GM18907 (cell line): ENCODE measurements at regions not wholly inside any gene's neighbourhood (a gene's known extent, or its start where the extent isn't known, plus 50 kb on each side); places are given as distances from the start of the nearest gene placed in this dataset.
"Not testable (repeated sequence)": the region's sequence is repeated elsewhere in the genome, so short reads cannot be mapped to it uniquely, and the experiment has no call there.

Experiments
- ATAC-seq: cut with Tn5 transposase; IDR thresholded peaks from one replicate; pipeline ENCODE4 v1.9.1; 2021; ENCODE audit warnings: mild to moderate bottlenecking, moderate library complexity; ENCODE audit not compliant: unreplicated experiment

DNA sequence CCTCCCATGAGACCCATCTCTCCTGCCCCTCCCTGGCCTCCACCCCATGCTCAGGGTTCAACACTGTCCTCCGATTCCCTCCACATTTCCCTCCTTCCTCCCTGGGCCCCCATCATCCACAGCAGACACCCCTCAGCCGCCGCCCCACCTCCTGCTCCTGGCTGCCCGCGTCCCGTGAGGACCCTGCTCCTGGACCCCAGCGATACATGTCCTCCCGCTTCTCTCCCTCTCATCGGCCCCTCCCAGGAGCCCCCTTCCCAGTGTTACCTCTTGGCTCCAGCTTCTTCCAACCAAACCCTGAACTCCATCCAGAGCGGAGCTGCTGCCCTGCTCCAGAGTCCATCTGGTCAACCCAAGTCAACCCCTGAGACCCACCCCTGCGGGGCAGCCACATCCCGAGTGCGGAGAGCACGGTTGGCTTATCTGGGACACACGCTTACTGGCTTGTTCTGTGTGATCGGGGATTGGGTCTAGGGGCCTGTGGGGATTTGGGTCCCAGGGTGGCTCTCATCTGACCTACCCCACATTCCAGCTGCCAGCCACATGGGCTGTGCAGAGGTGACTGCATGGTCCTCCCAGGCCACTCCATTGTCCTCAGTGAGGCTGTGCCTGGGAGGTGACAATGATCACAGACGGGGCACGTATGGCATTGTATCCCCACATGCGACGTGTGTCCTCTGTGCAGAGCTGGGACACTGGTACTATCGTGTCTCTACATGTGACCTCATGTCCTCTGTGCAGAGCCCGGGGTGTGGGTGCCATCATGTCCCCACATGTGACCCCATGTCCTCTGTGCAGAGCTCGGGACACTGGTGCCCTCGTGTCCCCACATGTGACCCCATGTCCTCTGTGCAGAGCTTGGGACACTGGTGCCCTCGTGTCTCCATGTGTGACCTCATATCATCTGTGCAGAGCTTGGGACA lies 333.6 kb downstream of the ADGRD1 start:
- ATAC-seq: no peak

DNA sequence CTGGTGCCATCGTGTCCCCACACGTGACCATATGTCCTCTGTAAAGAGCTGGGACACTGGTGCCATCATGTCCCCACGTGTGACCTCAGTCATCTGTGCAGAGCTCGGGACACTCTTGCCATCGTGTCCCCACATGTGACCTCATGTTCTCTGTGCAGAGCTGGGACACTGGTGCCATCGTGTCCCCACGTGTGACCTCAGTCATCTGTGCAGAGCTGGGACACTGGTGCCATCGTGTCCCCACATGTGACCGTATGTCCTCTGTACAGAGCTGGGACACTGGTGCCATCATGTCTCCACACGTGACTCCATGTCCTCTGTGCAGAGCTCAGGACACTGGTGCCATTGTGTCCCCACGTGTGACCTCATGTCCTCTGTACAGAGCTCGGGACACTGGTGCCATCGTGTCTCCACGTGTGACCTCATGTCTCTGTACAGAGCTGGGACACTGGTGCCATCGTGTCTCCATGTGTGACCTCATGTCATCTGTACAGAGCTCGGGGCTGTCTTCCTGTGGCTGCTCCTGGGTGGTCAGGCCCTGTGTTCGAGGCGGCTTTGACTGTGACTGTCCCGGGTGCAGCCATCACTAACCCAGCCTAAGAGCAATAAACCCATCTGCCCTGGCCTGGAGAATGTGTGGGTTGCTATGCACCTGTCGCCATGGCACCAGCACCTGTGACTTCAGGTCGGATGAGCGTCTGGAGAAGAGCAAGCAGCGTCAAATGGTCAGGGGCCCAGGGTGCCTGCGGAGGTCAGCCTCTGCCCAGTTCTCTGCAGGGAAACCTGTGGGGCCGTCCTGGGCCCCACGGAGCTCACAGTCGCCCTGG lies 334.4 kb downstream of the ADGRD1 start:
- ATAC-seq: no peak

DNA sequence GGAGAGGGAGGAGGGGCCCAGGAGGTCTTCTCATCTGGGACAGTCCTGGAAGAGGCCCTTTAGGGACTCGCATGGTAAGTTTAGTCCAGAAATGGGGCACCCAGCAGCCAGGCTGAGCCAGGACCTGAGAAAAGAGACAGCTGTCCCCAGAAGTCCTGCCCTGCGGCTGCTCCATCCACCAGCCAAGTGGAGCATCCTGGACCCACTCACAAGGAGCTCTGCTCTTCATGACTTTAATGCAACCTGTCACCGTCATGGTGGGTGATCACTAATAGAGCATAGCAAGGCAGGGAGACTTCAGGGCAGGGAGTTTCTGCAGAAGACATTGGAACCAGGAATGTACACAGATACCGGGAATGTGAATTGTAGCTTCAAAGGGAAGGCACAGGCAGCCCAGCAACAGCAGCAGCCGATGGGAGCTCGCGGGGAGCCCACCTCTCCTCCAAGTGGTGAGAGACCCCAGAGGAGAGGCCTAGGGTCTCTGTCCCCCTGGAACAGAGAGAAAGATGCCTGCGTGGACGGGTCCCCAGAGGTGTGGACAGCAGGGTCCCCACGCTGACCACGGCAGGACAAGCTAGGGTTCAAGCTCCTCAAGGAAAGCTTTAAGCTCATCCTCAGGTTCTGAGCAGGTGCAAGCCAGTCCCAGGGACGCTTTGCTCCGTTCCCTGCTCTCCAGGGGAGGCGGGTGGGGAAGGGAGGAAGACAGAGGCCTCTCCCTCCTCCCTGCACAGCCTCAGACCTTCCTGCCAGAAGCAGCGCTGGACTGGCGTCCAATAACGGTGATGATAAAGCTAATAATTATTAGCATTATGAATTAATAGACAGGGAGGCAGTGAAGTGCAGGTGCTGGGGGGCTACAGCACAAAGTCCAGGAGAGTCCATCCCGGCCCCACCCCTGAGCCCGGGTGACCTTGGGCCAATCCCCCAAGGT lies 335.3 kb downstream of the ADGRD1 start:
- ATAC-seq: not testable (repeated sequence)

DNA sequence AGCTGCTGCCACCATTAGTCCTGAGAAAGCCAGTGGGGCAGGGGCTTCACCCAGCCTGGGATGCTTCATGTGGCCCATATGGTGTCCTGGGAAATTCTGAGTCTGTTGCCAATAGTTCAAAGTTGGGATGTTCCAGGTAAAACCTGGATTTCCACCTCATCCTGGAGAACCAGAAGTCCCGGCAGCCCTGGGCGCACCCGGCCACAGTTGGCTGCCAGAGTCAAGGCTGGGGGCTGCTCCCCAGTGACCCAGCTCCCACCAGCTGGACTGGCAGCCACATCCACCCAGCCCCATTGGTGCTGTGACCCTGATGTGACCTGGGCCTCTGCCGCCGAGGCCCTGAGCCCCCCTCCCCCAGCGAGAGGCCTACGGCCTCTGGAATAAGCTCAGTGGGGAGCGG lies 336.1 kb downstream of the ADGRD1 start:
- not testable (repeated sequence) for ATAC-seq

DNA sequence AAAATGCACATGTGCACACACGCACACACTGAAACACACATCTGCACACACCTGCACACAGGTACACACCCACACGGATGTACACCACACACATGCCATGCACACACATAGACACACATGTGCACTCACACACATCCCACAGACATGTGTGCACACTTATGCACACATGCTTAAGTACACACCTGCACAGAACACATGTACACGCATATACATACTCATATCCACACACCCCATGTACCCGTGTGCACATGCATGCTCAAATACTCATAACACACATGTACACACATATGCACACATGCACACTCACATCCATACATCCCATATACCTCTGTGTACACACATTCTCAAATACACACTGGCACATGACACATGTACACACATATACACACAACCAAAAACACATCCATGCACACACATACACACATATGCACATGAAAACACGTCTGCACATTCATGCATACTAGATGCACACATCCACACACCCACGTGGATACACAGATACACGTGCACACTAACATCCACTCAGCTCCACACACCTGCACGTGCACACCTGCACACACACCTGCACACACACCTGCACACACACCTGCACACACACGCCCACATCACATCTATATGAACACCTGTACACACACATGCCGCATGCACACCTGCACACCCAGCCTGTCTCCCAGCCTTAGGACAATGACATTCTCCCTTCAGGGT lies 336.7 kb downstream of the ADGRD1 start:
- no peak for ATAC-seq

DNA sequence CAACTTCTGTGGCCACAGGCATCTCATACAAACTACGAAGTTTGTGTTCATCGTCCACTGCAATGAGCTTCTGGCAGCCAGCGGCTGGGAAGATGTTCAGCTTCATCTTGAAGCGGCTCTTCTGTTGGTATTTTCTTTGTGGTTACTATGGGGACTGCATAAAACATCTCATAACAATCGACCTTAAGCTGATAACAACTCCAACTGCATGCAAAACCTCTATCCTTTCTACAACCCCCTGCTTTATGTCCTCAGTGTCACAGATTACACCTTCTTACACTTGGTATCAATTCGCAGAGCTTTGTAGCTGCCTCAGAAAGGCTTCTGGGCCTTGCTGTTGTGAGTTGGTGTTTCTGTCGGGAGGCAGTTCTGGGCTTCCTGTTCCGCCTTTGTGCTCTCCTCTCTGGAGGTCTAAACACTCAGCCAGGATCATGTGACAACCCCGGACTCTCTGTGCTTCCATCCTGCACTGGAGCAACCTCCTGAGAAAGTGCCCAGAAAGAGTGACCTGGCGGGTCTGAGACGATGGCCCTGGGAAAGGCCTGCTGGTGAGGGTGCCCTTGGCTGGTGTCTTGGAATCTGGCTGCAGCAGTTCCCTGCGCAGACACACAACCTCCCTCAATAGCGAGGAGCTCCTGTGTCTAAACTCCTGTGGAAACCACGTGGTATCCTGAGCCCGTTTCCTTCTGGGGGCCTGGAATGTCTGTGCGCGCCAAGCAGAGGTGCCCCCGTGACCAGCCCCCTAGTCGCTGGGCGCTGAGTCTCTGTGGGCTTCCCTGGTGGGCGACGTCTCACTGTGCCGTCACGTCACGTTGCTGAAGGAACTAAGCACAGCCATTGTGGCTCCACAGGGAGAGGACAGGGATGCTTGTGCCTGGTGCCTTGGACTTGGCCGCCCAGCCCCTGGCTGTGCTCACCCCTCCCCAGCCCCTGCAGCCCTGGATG lies 339.6 kb downstream of the ADGRD1 start:
- ATAC-seq: not testable (repeated sequence)

DNA sequence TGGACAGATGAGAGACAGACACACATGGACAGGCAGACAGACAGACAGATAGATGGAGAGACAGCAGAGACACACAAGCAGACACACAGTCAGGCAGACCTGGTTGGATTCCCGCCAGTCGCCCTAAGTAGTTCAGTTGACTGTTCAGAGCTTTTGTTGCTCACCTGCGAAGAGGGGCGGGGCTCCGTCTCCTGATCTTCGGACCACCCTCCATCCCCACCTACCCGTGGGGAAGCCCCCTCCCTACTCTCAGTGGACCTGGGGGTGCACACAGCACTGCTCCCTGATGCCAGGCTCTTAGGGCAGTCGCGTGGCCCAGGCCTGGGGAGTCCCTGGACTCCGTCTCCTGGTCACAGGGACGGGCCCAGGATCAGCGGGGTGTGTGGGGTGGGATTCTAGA lies 341.0 kb downstream of the ADGRD1 start:
- not testable (repeated sequence) for ATAC-seq

DNA sequence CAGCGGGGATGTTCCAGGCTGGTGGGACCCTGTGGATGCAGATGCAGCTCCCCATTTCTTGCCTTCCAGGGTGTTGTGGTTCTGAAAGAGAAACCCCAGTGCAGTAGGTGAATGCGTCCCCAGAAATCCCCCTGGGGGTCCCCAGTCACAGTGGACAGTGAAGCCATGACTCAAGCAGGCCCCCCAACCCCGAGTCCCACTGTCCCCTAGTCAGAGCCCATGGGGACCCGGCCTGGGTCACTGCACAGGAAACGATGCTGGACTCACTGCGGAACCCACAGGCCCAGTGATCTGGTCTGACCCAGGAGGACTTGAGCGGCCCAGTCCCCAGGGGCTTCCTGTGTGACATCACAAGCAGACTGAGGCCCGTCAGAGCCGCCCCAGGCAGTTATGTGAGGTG lies 341.4 kb downstream of the ADGRD1 start:
- not testable (repeated sequence) for ATAC-seq

DNA sequence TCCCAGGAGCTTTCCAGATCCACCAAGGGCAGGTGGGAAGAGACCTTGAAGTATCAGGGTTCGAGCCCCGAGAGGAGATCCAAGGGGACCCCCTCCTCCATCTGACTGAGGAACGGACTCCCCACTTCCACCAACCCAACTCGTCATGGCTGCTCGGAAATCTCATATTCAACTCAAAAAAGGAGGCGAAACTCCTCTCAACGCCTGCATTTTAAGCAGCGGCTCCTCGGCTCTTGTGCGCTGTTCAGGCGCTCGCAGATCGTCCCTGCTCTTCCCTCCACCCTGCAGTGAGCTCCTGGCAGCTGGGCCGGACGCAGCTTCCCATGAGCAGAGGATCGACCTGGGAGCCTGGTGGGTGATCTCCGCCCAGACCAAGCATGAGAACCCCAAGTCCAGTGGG lies 341.9 kb downstream of the ADGRD1 start:
- ATAC-seq: not testable (repeated sequence)

DNA sequence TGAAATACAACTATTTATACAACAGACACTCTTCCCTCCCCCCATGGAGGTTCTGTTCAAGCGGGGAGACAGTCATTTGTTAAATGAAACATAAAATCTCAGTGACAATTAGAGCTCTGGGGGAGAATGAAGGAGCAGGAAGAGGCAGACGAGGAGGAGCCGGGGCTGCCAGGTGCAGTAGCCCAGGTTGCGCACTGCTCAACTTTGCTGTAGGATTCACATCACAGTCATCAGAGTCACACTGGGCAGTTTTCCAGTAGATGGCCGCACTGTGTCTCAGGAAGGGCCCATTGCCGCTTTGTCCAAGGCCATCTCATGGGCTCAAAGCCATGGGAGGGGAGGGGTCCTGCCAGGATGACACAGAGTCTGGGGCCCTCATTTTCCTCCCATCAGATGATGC lies 342.4 kb downstream of the ADGRD1 start:
- not testable (repeated sequence) for ATAC-seq

DNA sequence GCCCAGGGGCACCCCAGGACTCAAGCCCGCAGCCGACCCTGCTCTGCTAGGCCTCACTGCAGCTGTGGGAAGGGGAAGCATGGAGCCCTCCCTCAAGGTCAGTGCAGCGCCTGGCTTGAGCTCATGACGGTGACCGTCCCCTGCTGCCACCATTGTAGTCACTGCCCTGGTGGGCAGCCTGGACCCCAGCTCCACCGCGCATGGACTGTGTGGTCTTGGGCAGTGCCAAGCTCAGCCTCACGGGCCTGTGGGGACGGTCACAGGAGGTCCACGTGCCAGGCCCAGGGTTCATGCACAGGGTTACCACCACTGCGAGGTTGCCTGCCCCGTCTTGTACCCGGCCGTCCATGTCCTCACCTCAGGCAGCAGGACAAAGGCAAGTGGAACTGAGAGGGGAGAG lies 342.9 kb downstream of the ADGRD1 start:
- ATAC-seq: not testable (repeated sequence)

DNA sequence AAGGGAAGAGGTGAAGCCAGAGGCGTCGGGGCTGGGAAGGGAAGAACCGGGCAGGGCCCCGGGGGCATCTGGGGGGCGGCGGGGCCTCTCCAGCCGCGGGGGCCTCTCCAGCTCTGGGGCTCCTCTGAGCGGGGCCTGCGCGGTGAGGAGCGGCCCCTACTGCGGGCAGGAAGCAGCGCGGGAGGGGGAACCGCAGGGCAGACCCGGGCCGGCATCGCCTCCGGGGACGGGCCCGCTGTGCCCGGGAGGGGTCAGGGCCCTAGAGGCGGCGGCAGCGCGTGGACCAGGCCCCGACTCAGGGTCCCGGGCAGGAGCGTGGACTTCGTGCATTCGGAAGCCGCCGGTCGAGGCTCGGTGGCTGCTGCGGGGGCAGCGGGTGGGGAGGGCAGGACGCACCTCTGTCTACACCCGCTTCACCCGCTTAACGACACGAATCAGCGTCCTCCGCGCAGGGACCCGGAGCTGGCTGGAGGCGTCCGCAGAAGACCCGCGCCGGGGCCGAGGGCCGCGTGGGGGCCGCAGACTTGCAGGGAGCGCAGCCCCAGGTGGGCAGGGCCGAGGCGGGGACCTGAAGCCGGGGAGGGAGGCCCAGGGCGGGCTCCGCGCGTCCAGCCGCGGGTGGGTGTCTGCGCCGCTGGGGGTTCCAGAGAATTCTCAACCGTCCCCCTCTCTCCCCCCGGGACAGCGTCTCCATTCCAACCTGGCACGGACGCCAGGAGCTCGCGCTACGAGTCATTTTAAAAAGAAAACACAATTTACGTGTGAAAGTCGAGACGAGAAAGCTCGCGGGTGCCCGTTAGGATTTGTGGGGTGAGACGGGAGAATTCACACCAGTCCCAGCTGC lies 345.0 kb downstream of the ADGRD1 start:
- ATAC-seq: not testable (repeated sequence)

DNA sequence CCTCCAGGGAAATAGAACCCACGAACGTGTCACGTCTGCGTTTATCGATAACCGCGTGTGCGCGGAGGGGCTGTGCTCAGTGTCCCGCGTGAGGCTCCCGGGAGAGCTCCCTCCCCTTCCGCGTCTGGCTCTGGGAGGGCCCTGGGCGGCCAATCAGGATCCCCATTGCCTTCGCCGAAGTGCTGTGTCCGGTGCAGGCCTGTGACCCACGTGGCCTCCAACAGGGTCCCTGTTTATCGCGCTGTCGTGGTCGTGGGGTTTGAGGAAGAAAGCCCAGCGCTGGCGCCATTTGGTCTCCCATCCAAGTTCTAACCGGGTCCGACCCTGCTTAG lies 345.6 kb downstream of the ADGRD1 start:
- ATAC-seq: not testable (repeated sequence)

DNA sequence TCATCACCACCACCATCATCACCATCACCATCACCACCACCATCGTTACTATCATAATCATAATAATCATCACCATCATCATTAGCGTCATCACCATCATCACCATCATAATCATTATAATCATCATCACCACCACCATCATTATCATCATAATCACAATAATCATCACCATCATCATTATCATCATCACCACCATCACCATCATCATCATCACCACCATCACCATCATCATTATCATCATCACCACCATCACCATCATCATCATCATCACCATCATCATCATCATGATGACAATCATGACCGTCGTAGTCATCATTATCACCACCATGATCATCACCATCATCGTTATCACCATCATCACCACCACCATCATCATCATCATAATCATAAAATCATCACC lies 349.9 kb downstream of the ADGRD1 start:
- ATAC-seq: not testable (repeated sequence)

DNA sequence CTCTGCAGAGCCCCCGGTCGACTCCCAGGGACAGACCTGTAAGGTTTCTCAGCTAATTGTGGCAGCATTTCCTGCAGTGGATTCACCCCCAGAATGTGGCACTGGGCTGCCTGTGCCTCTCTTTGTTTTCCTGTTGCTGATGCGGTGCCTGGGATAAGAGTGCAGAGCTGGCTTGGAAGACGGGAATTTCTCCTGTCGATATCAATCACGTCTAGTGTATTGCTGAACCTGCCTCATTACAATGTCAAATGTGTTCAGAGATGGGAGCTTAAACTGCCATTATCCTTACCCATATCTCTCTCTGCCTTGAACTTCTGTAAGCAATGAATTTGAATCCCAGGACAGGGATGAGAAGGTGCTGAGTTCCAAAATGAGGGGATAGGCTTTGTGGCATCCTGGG lies 350.9 kb downstream of the ADGRD1 start:
- not testable (repeated sequence) for ATAC-seq

DNA sequence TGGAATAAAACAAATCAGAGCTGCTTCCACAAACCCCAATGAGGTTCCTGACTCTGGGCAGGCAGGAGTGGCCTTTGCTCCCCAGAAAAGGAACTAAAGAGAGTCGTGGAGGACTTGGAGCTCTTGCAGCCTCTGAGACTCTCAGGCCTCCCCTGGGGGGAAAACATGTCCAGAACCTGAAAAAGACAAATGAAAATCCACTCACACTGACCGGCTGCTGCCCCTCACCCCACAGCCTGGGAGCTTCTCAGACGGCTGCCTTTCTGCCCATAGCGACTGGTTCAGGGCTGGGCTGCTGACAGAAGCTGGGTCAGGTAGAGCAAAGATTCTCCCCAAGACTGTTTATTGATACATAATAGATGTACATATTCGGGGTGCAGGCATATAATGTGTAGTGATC lies 356.0 kb downstream of the ADGRD1 start:
- ATAC-seq: no peak

DNA sequence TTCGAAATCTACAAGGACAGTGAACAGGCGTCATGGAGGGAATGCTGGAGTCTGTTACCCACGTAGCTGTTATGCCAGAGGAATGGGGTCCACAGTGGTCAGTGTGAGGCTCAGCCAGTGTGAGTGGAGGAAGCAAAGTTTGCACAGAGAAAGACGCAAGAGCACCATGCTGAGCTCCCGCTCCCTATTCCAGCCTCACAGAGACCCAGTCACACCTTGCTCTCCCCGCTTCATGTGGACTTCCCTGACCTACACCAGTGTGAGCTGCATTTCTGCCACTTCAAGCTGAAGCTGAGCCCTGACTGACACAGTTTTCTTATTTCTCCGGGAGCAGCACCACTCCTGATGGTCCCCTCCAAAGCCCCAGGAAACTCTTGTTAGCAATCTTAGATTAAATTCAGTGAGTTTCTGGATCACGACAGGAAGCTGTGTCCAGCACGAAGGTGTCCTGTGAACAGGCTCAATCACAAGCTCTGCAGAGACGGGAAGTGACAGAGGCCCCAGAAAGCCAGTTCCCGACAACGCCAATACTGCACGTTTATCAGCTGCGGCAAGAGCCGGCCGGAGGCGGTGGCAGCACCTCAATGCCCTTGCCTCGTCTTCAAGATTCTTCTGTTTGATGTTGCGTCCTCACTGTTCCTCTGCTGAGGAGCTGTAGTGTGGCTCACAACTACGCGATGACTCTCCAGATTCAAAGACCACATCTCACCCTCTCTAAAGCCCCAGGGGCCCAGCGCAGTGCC lies 356.7 kb downstream of the ADGRD1 start:
- ATAC-seq: not testable (repeated sequence)
